Adipocyte (in vitro differentiated cells): ENCODE measurements at regions not wholly inside any gene's neighbourhood (a gene's known extent, or its start where the extent isn't known, plus 50 kb on each side); places are given as distances from the start of the nearest gene placed in this dataset.
"Not testable (repeated sequence)": the region's sequence is repeated elsewhere in the genome, so short reads cannot be mapped to it uniquely, and the experiment has no call there.

ENCODE experiments used
- DNase-seq: peaks from one replicate; pipeline ENCODE4 v3.0.0-alpha.2; 2015; ENCODE audit warnings: low read depth
- H3K27me3 ChIP-seq: replicated peaks from 2 replicates; pipeline ENCODE4 v1.7.0; 2013; ENCODE audit warnings: mild to moderate bottlenecking, low read length, moderate library complexity; ENCODE audit not compliant: control insufficient read depth, insufficient read depth
- H3K36me3 ChIP-seq: 2 replicates; pipeline ENCODE4 v1.7.0; 2013; ENCODE audit warnings: low read length, mild to moderate bottlenecking, moderate library complexity; ENCODE audit not compliant: control insufficient read depth, insufficient read depth, severe bottlenecking
- H3K4me1 ChIP-seq: 2 replicates; pipeline ENCODE4 v1.7.0; 2013; ENCODE audit warnings: mild to moderate bottlenecking, low read length, moderate library complexity; ENCODE audit not compliant: control insufficient read depth, insufficient read depth
- H3K4me3 ChIP-seq: 2 replicates; pipeline ENCODE4 v1.7.0; 2013; ENCODE audit warnings: mild to moderate bottlenecking, low read length, moderate library complexity
- H3K9ac ChIP-seq: 2 replicates; pipeline ENCODE4 v1.7.0; 2013; ENCODE audit warnings: mild to moderate bottlenecking, low read length, moderate library complexity
- H3K9me3 ChIP-seq: 2 replicates; pipeline ENCODE4 v1.7.0; 2013; ENCODE audit warnings: mild to moderate bottlenecking, low read length, moderate library complexity; ENCODE audit not compliant: control insufficient read depth

DNA sequence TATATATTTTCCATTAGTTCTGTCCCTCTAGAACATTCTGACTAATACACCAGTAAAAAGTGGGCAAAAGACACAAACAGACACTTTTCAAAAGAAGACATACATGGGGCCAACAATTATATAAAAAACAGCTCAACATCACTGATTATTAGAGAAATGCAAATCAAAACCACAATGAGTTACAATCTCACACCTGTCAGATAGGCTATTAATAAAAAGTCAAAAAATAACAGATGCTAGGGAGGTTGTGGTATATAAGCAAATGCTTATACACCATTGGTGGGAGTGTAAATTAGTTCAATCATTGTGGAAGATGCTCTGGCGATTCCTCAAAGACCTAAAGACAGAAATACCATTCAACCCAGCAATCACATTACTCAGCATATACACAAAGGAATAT is 1707.8 kb downstream of the GRIK2 start:
- DNase-seq: no peak
- Histone ChIP-seq H3K9me3 (peaks cover 6% of the 10 kb centered on the region), H3K36me3 (no peaks in the 10 kb centered on the region), H3K4me3 (no peak overlapping the region), H3K9ac (no peak overlapping the region), H3K27me3 (no peaks in the 10 kb centered on the region), H3K4me1 (no peaks in the 10 kb centered on the region)

DNA sequence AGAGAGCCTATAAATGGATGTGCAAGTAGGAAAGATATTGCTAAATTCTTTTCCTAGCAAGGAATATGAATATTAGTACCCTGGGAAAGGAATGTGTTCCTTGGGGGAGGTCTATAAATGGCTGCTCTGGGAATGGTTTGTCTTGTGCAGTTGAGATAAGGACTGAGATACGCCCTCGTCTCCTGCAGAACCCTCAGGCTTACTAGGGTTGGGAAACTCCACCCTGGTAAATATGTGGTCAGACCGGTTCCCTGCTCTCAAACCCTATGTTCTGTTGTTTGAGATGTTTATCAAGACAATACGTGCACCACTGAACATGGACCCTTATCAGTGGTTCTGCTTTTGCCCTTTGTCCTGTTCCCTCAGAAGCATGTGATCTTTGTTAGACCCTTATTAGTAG is 1698.9 kb downstream of the GRIK2 start:
- not testable (repeated sequence) for H3K36me3 ChIP-seq, H3K4me3 ChIP-seq, H3K4me1 ChIP-seq, DNase-seq, H3K27me3 ChIP-seq, H3K9ac ChIP-seq, H3K9me3 ChIP-seq

- H3K4me1 ChIP-seq: no peaks in the 10 kb centered on the region
- no peaks in the 10 kb centered on the region for H3K9me3 ChIP-seq
- no peak for DNase-seq
- no peak overlapping the region for H3K9ac ChIP-seq
- H3K27me3 ChIP-seq: no peaks in the 10 kb centered on the region
- no peaks in the 10 kb centered on the region for H3K36me3 ChIP-seq
- H3K4me3 ChIP-seq: no peak overlapping the region
Observed at GRCh38 chr6:103085801-103086200, 1692.3 kb downstream of the GRIK2 start.

GRCh38 chr6:103081876-103082630 is 1688.5 kb downstream of the GRIK2 start:
- H3K4me3 ChIP-seq: no peak overlapping the region
- H3K36me3 ChIP-seq: no peaks in the 10 kb centered on the region
- H3K4me1 ChIP-seq: no peaks in the 10 kb centered on the region
- peaks cover 4% of the 10 kb centered on the region for H3K9me3 ChIP-seq
- no peaks in the 10 kb centered on the region for H3K27me3 ChIP-seq
- DNase-seq: no peak
- no peak overlapping the region for H3K9ac ChIP-seq

DNA sequence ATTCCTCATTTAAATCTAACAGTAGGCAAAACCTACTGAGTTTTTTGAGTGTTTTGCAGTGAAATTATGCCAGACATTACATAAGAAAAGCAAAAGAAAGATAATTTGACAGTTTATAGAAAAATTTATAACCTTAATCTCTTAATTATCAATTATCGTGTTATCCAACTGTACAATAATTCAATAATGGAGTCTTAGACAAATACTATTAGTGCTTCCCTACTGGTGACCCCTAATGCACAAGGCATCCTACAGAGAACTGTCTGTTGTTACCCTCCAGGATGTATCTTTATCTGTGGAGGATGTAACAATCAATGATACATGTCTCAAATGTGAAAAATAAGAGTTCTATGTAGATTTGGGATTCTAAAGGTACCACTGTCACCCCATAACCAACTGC is 1687.6 kb downstream of the GRIK2 start:
- Histone ChIP-seq H3K4me3 (no peak overlapping the region), H3K9ac (no peak overlapping the region), H3K4me1 (no peaks in the 10 kb centered on the region), H3K27me3 (no peaks in the 10 kb centered on the region), H3K36me3 (no peaks in the 10 kb centered on the region), H3K9me3 (peaks cover 4% of the 10 kb centered on the region)
- DNase-seq: no peak

DNA sequence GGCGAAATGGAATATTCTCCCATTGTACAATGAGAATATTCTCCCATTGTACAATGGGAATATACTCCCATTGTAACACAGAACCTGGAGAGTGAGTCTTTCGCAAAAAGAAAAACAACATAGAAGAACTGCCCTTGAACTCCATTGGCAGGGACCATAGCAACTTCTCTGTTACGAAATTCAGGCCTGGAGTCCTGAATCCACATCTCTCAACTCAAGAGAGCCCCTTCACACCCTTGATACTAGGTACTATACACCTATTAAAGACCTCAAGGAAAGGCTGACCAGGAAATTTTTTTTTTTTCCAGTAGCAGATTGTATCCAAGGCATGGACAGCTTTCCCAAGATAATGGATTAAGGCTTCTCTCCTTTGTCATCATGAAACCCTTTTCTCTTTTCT is 1687.0 kb downstream of the GRIK2 start:
- no peaks in the 10 kb centered on the region for H3K36me3 ChIP-seq
- DNase-seq: no peak
- H3K9me3 ChIP-seq: peaks cover 4% of the 10 kb centered on the region
- H3K4me1 ChIP-seq: no peaks in the 10 kb centered on the region
- no peak overlapping the region for H3K9ac ChIP-seq
- H3K4me3 ChIP-seq: no peak overlapping the region
- no peaks in the 10 kb centered on the region for H3K27me3 ChIP-seq

DNA sequence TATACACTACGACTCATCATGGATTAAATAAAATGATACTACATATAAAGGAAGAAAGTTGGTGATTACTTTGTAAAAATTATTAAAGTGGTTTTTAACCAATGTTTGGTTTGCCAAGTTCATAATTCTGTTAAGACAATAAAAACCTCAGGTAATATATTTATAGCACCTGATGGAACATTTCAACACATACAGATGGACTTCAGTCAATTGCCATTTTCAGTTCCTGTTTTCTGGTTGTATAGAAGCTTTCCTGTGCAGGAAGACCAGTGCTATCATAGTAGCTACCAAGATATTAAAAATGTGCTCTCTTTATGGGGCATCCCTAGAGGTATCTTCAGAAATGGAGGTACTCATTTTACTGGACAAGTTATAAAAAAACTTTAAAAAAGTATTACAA is 1686.4 kb downstream of the GRIK2 start:
- Histone ChIP-seq H3K27me3 (no peaks in the 10 kb centered on the region), H3K9ac (no peak overlapping the region), H3K9me3 (peaks cover 4% of the 10 kb centered on the region), H3K36me3 (no peaks in the 10 kb centered on the region), H3K4me3 (no peak overlapping the region), H3K4me1 (no peaks in the 10 kb centered on the region)
- DNase-seq: no peak

- Histone ChIP-seq H3K4me3 (no peak overlapping the region), H3K9me3 (peaks cover 17% of the 10 kb centered on the region), H3K9ac (no peak overlapping the region), H3K4me1 (no peaks in the 10 kb centered on the region), H3K36me3 (no peaks in the 10 kb centered on the region), H3K27me3 (no peaks in the 10 kb centered on the region)
- no peak for DNase-seq
Observed at GRCh38 chr6:103062136-103062535, 1668.6 kb downstream of the GRIK2 start.

DNA sequence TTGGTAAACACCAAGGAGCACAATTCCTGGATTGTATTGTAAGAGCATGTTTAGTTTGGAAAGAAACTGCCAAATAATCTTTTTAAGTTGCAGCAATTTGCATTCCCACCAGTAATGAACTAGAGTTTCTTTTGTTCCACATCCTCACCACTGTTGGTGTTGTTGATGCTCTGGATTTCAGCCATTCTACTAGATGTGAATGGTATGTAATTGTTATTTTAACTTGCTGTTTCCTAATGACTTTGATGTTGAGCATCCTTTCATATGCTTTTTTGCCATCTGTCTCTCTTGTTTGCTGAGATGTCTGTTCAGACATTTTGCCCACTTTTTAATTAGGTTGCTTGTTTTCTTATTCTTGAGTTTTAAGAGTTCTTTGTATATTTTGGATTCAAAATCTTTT is 1654.1 kb downstream of the GRIK2 start:
- DNase-seq: no peak
- H3K4me3 ChIP-seq: no peak overlapping the region
- no peaks in the 10 kb centered on the region for H3K9me3 ChIP-seq
- H3K27me3 ChIP-seq: no peaks in the 10 kb centered on the region
- H3K4me1 ChIP-seq: no peaks in the 10 kb centered on the region
- no peaks in the 10 kb centered on the region for H3K36me3 ChIP-seq
- H3K9ac ChIP-seq: no peak overlapping the region

DNA sequence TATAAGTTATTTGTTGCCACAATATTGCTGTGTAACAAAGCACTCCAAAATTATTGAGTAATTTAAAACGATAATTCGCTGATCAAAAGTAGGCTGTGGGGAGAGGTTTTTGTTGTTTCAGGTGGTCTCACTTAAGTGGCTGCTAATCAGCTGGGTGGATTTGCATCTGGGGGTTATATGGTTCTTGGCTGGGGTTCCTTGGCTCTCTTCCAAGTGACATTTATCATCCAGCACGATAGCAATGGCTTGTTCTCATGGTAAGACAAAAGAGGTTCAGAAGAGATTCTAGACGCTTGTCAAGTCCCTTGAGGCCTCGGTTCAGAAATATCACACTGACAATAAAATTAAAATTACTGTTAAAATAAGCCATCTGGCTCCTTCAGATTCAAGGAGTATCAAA is 1648.8 kb downstream of the GRIK2 start:
- Histone ChIP-seq H3K27me3 (no peaks in the 10 kb centered on the region), H3K4me3 (no peak overlapping the region), H3K4me1 (no peaks in the 10 kb centered on the region), H3K9me3 (no peaks in the 10 kb centered on the region), H3K9ac (no peak overlapping the region), H3K36me3 (no peaks in the 10 kb centered on the region)
- no peak for DNase-seq

DNA sequence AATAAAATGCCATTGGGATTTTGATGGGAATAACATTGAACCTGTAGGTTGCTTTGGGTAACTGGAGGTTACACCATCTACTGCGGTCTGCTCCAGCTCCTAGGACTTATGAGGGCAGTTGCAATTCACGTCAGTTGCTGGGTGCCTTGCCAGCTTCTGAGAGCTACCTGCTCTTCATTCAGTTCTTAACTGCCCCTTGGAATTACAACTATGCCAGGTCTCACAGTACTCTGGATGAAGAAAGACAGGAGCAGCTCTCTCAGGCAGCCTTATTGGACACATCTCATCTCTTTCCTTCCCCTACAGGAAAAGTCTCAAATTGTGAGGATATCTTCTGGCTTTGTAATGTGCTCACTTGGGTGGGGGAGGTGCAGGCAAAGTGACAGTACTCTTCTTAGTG is 1643.3 kb downstream of the GRIK2 start:
- Histone ChIP-seq H3K27me3 (no peaks in the 10 kb centered on the region), H3K9me3 (no peaks in the 10 kb centered on the region), H3K36me3 (no peaks in the 10 kb centered on the region), H3K9ac (no peak overlapping the region), H3K4me3 (no peak overlapping the region), H3K4me1 (no peaks in the 10 kb centered on the region)
- DNase-seq: no peak

DNA sequence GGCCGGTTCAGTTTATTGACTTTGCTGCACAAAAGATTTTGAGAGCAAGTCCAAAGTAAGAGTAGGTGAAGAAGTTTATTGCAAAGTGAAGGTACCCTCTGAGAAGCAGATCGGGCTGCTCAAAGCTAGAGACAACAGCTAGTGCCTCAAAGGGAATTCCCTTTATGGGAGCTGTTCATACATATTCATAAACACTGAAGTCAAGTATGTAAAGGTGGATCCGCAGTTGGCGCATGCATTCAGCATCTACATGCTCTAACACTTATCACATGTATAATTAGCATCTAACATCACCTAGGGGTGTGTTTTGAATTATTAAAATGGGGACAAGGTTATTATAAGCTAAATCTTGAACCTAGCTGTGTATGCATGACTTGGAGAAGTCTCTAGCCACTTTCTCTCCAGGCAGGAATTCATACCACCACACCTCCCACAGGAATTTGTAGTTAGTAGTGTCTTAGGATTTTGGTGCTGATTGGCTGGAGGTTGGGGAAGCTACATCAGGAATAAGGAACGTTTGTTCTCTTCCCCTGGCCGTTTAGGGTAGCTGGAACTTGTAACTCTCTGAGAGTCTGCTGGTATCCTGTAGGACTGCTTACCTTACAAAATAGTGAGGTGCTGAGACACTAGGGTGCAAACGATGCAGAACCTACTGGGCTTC is 1633.9 kb downstream of the GRIK2 start:
- Histone ChIP-seq H3K27me3 (no peaks in the 10 kb centered on the region), H3K4me1 (no peaks in the 10 kb centered on the region), H3K9me3 (no peaks in the 10 kb centered on the region), H3K9ac (no peak overlapping the region), H3K36me3 (no peaks in the 10 kb centered on the region), H3K4me3 (no peak overlapping the region)
- no peak for DNase-seq
